Mucosa of gallbladder (tissue), 1 donor: ENCODE measurements at regions not wholly inside any gene's neighbourhood (a gene's known extent, or its start where the extent isn't known, plus 50 kb on each side); places are given as distances from the start of the nearest gene placed in this dataset.

Experiments
- DNase-seq: peaks from one replicate; pipeline ENCODE4 v3.0.0-alpha.2; 2020; ENCODE audit warnings: low spot score
- donor health status: DM: no; HTN: no; CAD: no.

- DNase-seq = no peak
Measured at GRCh38 chr9:76964612-76965011, 54.8 kb upstream of the FOXB2 start.

GRCh38 chr9:76962732-76963131 is 56.7 kb upstream of the FOXB2 start:
- no peak for DNase-seq

GRCh38 chr9:76957258-76957657 is 51.3 kb upstream of the PRUNE2 start:
- DNase-seq = no peak

GRCh38 chr9:76956371-76956770 is 50.5 kb upstream of the PRUNE2 start:
- peak; percentile 28 for DNase-seq
